Calu3 (cell line): ENCODE measurements at regions not wholly inside any gene's neighbourhood (a gene's known extent, or its start where the extent isn't known, plus 50 kb on each side); places are given as distances from the start of the nearest gene placed in this dataset.

Experiments
- BruUV-seq: library from RNA; stranded (reverse); fragments of 400-500 nt; replicated peaks from 2 replicates; lab custom pipeline; 2021; lab: Mats Ljungman, UMichigan
- CTCF ChIA-PET: fragments of 300-600 bp; sonication (Branson Sonifier 250); formaldehyde crosslinking; loops from one replicate; lab custom pipeline; 2022; ENCODE audit warnings: antibody characterized with exemption; lab: Charles Lee
- DNase-seq: peaks from one replicate; pipeline ENCODE4 v3.0.0; 2022
- H3K27ac Mint-ChIP-seq: one replicate; pipeline ENCODE4 v1.8.0; 2022; ENCODE audit warnings: mixed read lengths; ENCODE audit not compliant: unreplicated experiment
- H3K27me3 Mint-ChIP-seq: one replicate; pipeline ENCODE4 v1.8.0; 2022; ENCODE audit warnings: mixed read lengths; ENCODE audit not compliant: unreplicated experiment
- H3K36me3 Mint-ChIP-seq: one replicate; pipeline ENCODE4 v1.8.0; 2022; ENCODE audit warnings: mild to moderate bottlenecking, moderate library complexity, mixed read lengths; ENCODE audit not compliant: insufficient read depth, unreplicated experiment
- H3K4me1 Mint-ChIP-seq: one replicate; pipeline ENCODE4 v1.8.0; 2022; ENCODE audit warnings: mild to moderate bottlenecking, low read depth, mixed read lengths; ENCODE audit not compliant: unreplicated experiment
- H3K4me3 Mint-ChIP-seq: one replicate; pipeline ENCODE4 v1.8.0; 2022; ENCODE audit warnings: mild to moderate bottlenecking, low read depth, moderate library complexity, mixed read lengths; ENCODE audit not compliant: unreplicated experiment
- H3K9me3 Mint-ChIP-seq: one replicate; pipeline ENCODE4 v1.8.0; 2022; ENCODE audit warnings: low read depth, mixed read lengths; ENCODE audit not compliant: unreplicated experiment
- intact Hi-C: fragments of 100-400 bp; cut with micrococcal nuclease; formaldehyde crosslinking; loops from one replicate; pipeline ENCODE4 v1.10.0; 2022; ENCODE audit not compliant: unreplicated experiment
- TF ChIP-seq, protein P1 (sequence below): fragments of 200-600 bp; IDR thresholded peaks from one replicate; pipeline ENCODE4 v1.8.0; 2022; ENCODE audit warnings: antibody characterized with exemption; ENCODE audit not compliant: unreplicated experiment

DNA sequence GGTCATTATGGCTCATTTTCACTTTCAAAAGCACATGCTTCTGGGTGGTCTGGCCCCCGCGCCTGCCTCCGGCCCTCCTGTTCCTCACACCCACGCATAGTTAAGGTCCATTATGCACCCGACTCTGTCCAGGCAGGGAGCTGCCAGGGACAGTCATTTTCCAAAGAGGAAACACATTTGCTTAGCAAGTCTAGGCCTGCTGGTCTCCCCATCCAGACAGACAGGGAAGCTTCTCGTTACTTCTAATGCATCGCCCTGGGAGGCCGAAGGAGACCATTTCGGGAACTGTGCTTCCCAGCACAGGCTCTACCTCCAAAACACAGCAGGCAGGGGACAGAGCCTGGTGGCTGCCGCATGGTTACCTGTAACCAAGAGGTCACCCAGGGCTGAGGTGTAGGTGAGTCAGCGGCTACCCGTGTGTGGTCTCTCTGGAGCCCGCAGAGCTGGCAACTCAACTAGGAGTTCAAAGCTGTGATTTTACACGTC is 87.1 kb upstream of the SHANK2 start:
- Mint-ChIP-seq H3K4me1 (no peaks in the 10 kb centered on the region), H3K4me3 (no peak overlapping the region), H3K9me3 (no peaks in the 10 kb centered on the region), H3K27ac (no peak overlapping the region), H3K36me3 (no peaks in the 10 kb centered on the region), H3K27me3 (peaks cover 54% of the 10 kb centered on the region)
- TF ChIP-seq, protein P1, sequence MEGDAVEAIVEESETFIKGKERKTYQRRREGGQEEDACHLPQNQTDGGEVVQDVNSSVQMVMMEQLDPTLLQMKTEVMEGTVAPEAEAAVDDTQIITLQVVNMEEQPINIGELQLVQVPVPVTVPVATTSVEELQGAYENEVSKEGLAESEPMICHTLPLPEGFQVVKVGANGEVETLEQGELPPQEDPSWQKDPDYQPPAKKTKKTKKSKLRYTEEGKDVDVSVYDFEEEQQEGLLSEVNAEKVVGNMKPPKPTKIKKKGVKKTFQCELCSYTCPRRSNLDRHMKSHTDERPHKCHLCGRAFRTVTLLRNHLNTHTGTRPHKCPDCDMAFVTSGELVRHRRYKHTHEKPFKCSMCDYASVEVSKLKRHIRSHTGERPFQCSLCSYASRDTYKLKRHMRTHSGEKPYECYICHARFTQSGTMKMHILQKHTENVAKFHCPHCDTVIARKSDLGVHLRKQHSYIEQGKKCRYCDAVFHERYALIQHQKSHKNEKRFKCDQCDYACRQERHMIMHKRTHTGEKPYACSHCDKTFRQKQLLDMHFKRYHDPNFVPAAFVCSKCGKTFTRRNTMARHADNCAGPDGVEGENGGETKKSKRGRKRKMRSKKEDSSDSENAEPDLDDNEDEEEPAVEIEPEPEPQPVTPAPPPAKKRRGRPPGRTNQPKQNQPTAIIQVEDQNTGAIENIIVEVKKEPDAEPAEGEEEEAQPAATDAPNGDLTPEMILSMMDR: no peak
- intact Hi-C loops: no loop called here
- DNase-seq: no peak
- BruUV-seq: no TSS peak
- CTCF ChIA-PET: no interaction called here

DNA sequence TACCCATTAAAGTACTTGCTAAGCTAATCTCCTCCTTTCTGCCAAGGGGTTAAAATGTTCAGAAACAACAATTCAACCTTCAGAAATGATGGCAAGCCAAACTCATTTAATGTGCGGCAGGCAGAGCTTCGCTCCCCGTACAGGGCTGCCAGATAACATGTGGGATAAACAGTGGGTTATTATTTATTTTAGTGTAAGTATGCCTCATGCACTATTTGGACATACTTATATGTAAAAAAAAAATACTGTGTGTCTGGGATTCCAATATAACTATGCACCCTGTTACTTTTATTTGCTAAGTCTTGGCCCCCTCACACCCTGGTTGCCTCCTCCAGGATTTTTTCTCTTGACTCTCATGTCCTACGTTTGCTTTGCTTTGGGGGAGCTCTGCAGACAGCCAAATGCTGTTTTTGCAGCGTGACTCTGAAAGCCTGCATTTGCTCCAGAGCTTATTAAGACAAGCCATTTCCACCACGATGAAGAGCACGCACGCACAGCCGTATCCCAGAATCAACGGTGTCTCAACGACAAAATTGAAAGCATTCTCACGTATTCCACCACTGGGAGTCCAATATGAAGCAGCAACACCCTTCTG is 86.5 kb upstream of the SHANK2 start:
- Mint-ChIP-seq H3K27ac (no peak overlapping the region), H3K4me1 (no peaks in the 10 kb centered on the region), H3K9me3 (no peaks in the 10 kb centered on the region), H3K4me3 (no peak overlapping the region), H3K27me3 (peaks cover 54% of the 10 kb centered on the region), H3K36me3 (no peaks in the 10 kb centered on the region)
- TF ChIP-seq, protein P1: no peak
- no TSS peak for BruUV-seq
- intact Hi-C loops: no loop called here
- CTCF ChIA-PET: no interaction called here
- no peak for DNase-seq

DNA sequence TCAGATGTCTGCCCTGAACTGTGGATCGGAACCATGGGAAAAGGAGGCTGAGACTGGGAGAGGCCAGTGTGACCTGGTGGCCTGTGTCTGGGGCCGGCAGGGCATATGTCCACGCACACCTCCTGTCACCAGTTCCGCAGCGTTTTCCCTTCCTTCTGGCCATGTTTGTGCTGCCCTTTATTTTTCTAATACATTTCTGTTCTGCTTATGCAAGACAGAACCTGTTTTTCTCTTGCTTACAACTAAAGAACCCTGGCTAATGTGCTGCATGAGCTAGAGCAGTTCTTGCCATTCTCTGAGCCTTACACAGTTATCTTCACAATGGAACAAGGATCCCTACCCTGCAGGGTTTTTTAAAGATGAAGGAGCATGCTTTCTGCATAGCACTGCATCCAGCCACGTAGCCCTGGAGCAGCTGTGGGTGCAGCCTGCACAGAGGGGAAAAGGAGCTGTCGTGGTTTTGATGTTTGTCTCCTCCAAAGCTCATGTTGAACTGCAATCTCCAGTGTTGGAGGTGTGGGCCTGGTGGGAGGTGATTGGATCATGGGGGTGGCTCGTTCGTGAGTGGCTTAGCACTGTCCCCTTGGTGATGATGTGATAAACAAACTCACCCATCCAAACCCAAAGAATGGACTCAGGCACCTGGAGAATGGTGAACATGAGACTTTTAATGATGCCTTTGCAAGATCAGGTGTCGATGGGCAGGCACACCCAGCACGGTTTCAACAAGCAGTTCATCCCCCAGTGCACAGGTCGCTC is 84.8 kb upstream of the SHANK2 start:
- H3K27ac Mint-ChIP-seq: no peak overlapping the region
- H3K4me3 Mint-ChIP-seq: no peak overlapping the region
- BruUV-seq: no TSS peak
- H3K36me3 Mint-ChIP-seq: no peaks in the 10 kb centered on the region
- intact Hi-C loops: no loop called here
- H3K9me3 Mint-ChIP-seq: peaks cover 3% of the 10 kb centered on the region
- H3K4me1 Mint-ChIP-seq: no peaks in the 10 kb centered on the region
- CTCF ChIA-PET: no interaction called here
- DNase-seq: no peak
- H3K27me3 Mint-ChIP-seq: peaks cover 52% of the 10 kb centered on the region
- TF ChIP-seq, protein P1: no peak

DNA sequence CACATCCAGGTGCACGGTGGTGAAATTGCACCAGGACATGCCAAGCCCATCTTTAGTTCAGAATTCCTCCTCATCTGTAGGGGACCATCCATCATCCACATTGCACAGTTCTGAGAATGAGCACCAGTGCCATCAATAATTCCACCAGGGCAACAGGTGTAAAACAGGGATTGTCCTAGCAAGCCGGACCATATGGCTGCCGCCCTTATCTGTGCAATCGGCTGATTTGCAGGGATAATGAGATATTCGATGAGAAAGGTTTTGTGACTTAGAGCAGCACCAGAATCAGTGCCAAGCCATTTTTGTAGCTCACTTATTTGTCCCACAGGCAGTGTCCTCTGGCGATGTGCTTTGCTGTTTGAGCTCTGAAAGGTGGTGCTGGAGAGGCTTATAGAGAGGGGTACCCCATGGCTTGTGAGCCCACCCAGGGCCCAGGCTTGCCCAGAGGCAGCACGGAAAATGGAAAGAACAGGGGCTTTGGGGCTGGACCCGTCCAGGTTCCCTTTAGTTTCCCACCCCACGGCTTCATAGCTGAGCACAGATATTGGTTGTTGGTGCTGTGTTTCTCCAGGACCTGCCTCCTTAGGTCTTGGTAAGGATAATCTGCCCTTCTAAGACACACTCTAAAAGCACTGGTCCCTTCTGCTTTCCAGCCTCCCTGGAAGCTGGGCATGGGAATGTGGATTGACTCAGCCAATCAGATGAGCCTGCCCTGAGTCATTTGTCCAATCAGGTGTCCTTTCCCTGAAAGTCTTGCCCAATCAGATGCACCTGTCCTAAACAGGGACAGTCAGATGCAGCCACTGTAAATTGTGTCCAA is 84.0 kb upstream of the SHANK2 start:
- no peak overlapping the region for H3K4me3 Mint-ChIP-seq
- H3K27ac Mint-ChIP-seq: no peak overlapping the region
- no TSS peak for BruUV-seq
- H3K27me3 Mint-ChIP-seq: peaks cover 44% of the 10 kb centered on the region
- intact Hi-C loops: no loop called here
- TF ChIP-seq, protein P1: no peak
- DNase-seq: no peak
- no peaks in the 10 kb centered on the region for H3K4me1 Mint-ChIP-seq
- peaks cover 3% of the 10 kb centered on the region for H3K9me3 Mint-ChIP-seq
- no peaks in the 10 kb centered on the region for H3K36me3 Mint-ChIP-seq
- CTCF ChIA-PET: no interaction called here
